Putamen (tissue), 1 donor: ENCODE measurements at regions not wholly inside any gene's neighbourhood (a gene's known extent, or its start where the extent isn't known, plus 50 kb on each side); places are given as distances from the start of the nearest gene placed in this dataset.
"Not testable (repeated sequence)": the region's sequence is repeated elsewhere in the genome, so short reads cannot be mapped to it uniquely, and the experiment has no call there.

Experiments
- DNase-seq: peaks from one replicate; pipeline ENCODE4 v3.0.0-alpha.2; 2016; ENCODE audit warnings: low spot score

GRCh38 chr7:14092331-14092730 lies 102.9 kb upstream of the ETV1 start:
- peak; percentile 81 for DNase-seq

GRCh38 chr7:14085901-14086300 lies 96.4 kb upstream of the ETV1 start:
- no peak for DNase-seq

- no peak for DNase-seq
These were observed 94.3 kb upstream of the ETV1 start for GRCh38 chr7:14083761-14084160.

- DNase-seq, result no peak
These were observed 84.5 kb upstream of the ETV1 start for GRCh38 chr7:14073988-14074387.

- DNase-seq, result no peak
These were observed 84.1 kb upstream of the ETV1 start for GRCh38 chr7:14073543-14073942.

GRCh38 chr7:14071045-14071444 lies 81.6 kb upstream of the ETV1 start:
- DNase-seq, result no peak

- no peak for DNase-seq
These were observed 80.5 kb upstream of the ETV1 start for GRCh38 chr7:14069961-14070360.

- not testable (repeated sequence) for DNase-seq
These were observed 77.3 kb upstream of the ETV1 start for GRCh38 chr7:14066783-14067182.

GRCh38 chr7:14065286-14065685 lies 75.8 kb upstream of the ETV1 start:
- DNase-seq, result no peak

GRCh38 chr7:14055813-14056212 lies 66.3 kb upstream of the ETV1 start:
- no peak for DNase-seq

- DNase-seq, result no peak
These were observed 64.7 kb upstream of the ETV1 start for GRCh38 chr7:14054125-14054524.

GRCh38 chr7:14048889-14049288 lies 59.4 kb upstream of the ETV1 start:
- DNase-seq, result no peak

GRCh38 chr7:14047709-14048399 lies 58.4 kb upstream of the ETV1 start:
- DNase-seq, result no peak

GRCh38 chr7:14045651-14046050 lies 56.2 kb upstream of the ETV1 start:
- DNase-seq, result no peak

- no peak for DNase-seq
These were observed 51.1 kb upstream of the ETV1 start for GRCh38 chr7:14040528-14040927.
